SK-N-SH treated with all-trans-retinoic acid at 6 μM for 48 hours (cell line): ENCODE measurements at regions not wholly inside any gene's neighbourhood (a gene's known extent, or its start where the extent isn't known, plus 50 kb on each side); places are given as distances from the start of the nearest gene placed in this dataset.

Experiments used
- ATAC-seq: fragments of 200-7000 bp; cut with Tn5 transposase; 3 replicates; pipeline ENCODE4 v1.9.1; 2020; ENCODE audit warnings: mild to moderate bottlenecking, moderate library complexity
- ARNTL ChIP-seq: fragments of 450-650 bp; formaldehyde crosslinking; IDR thresholded peaks from 2 replicates; pipeline ENCODE4 v1.5.0; 2020; ENCODE audit warnings: low read depth, mild to moderate bottlenecking, moderate library complexity, borderline replicate concordance
- BACH2 ChIP-seq: fragments of 250-450 bp; sonication (Bioruptor Pico); IDR thresholded peaks from 2 replicates; pipeline ENCODE4 v1.9.0; 2021; ENCODE audit warnings: mild to moderate bottlenecking, borderline replicate concordance
- CREB5 ChIP-seq: fragments of 250-450 bp; sonication (Bioruptor Pico); IDR thresholded peaks from 2 replicates; pipeline ENCODE4 v1.5.1; 2020; ENCODE audit warnings: low read depth, mild to moderate bottlenecking, moderate library complexity
- CSDC2 ChIP-seq: fragments of 250-450 bp; sonication (Bioruptor Pico); IDR thresholded peaks from 2 replicates; pipeline ENCODE4 v1.5.0; 2020; ENCODE audit warnings: mild to moderate bottlenecking, moderate library complexity
- CSRNP3 ChIP-seq: fragments of 250-450 bp; sonication (Bioruptor Pico); IDR thresholded peaks from 2 replicates; pipeline ENCODE4 v1.5.1; 2021; ENCODE audit warnings: mild to moderate bottlenecking, moderate library complexity
- ESRRG ChIP-seq: fragments of 250-450 bp; sonication (Bioruptor Pico); IDR thresholded peaks from 2 replicates; pipeline ENCODE4 v1.6.1; 2021; ENCODE audit warnings: mild to moderate bottlenecking
- GLIS3 ChIP-seq: fragments of 250-450 bp; sonication (Bioruptor Pico); IDR thresholded peaks from 2 replicates; pipeline ENCODE4 v1.5.0; 2020; ENCODE audit warnings: mild to moderate bottlenecking, moderate library complexity
- OSR1 ChIP-seq: fragments of 250-450 bp; sonication (Bioruptor Pico); IDR thresholded peaks from 2 replicates; pipeline ENCODE4 v1.8.0; 2022; ENCODE audit warnings: moderate library complexity, mild to moderate bottlenecking, inconsistent platforms
- RARB ChIP-seq: fragments of 250-450 bp; sonication (Bioruptor Pico); IDR thresholded peaks from 2 replicates; pipeline ENCODE4 v1.8.0; 2021; ENCODE audit warnings: mild to moderate bottlenecking, moderate library complexity
- SNAI2 ChIP-seq: fragments of 250-450 bp; sonication (Bioruptor Pico); IDR thresholded peaks from 2 replicates; pipeline ENCODE4 v1.5.0; 2020; ENCODE audit warnings: mild to moderate bottlenecking, moderate library complexity
- TCF4 ChIP-seq: fragments of 250-450 bp; sonication (Bioruptor Pico); IDR thresholded peaks from 2 replicates; pipeline ENCODE4 v1.8.0; 2021; ENCODE audit warnings: mild to moderate bottlenecking, moderate library complexity, borderline replicate concordance
- TOX ChIP-seq: fragments of 250-450 bp; sonication (Bioruptor Pico); IDR thresholded peaks from 2 replicates; pipeline ENCODE4 v1.8.0; 2021; ENCODE audit warnings: mild to moderate bottlenecking, moderate library complexity, borderline replicate concordance
- ZC3H10 ChIP-seq: fragments of 250-450 bp; sonication (Bioruptor Pico); IDR thresholded peaks from 2 replicates; pipeline ENCODE4 v1.5.1; 2021; ENCODE audit warnings: mild to moderate bottlenecking, moderate library complexity
- ZFP3 ChIP-seq: fragments of 250-450 bp; sonication (Bioruptor Pico); IDR thresholded peaks from 2 replicates; pipeline ENCODE4 v1.5.0; 2020; ENCODE audit warnings: mild to moderate bottlenecking, moderate library complexity
- ZFP30 ChIP-seq: fragments of 450-650 bp; formaldehyde crosslinking; IDR thresholded peaks from 2 replicates; pipeline ENCODE4 v1.5.0; 2022; ENCODE audit warnings: mild to moderate bottlenecking, moderate library complexity
- ZNF565 ChIP-seq: fragments of 450-650 bp; formaldehyde crosslinking; conservative IDR thresholded peaks from 2 replicates; pipeline ENCODE4 v1.5.0; 2020; ENCODE audit warnings: low read depth, mild to moderate bottlenecking, moderate library complexity
- ZNF70 ChIP-seq: fragments of 450-650 bp; formaldehyde crosslinking; IDR thresholded peaks from 2 replicates; pipeline ENCODE4 v1.5.0; 2020; ENCODE audit warnings: mild to moderate bottlenecking, moderate library complexity
- ZNF8 ChIP-seq: fragments of 450-650 bp; formaldehyde crosslinking; IDR thresholded peaks from 2 replicates; pipeline ENCODE4 v1.5.0; 2020; ENCODE audit warnings: mild to moderate bottlenecking, moderate library complexity
- TF ChIP-seq, protein P1 (sequence below): fragments of 250-450 bp; sonication (Bioruptor Pico); IDR thresholded peaks from 2 replicates; pipeline ENCODE4 v1.8.0; 2020; ENCODE audit warnings: mild to moderate bottlenecking, moderate library complexity, borderline replicate concordance
- TF ChIP-seq, protein P2 (sequence below): fragments of 250-450 bp; sonication (Bioruptor Pico); IDR thresholded peaks from 2 replicates; pipeline ENCODE4 v1.8.0; 2021; ENCODE audit warnings: low read depth, mild to moderate bottlenecking, moderate library complexity, borderline replicate concordance

DNA sequence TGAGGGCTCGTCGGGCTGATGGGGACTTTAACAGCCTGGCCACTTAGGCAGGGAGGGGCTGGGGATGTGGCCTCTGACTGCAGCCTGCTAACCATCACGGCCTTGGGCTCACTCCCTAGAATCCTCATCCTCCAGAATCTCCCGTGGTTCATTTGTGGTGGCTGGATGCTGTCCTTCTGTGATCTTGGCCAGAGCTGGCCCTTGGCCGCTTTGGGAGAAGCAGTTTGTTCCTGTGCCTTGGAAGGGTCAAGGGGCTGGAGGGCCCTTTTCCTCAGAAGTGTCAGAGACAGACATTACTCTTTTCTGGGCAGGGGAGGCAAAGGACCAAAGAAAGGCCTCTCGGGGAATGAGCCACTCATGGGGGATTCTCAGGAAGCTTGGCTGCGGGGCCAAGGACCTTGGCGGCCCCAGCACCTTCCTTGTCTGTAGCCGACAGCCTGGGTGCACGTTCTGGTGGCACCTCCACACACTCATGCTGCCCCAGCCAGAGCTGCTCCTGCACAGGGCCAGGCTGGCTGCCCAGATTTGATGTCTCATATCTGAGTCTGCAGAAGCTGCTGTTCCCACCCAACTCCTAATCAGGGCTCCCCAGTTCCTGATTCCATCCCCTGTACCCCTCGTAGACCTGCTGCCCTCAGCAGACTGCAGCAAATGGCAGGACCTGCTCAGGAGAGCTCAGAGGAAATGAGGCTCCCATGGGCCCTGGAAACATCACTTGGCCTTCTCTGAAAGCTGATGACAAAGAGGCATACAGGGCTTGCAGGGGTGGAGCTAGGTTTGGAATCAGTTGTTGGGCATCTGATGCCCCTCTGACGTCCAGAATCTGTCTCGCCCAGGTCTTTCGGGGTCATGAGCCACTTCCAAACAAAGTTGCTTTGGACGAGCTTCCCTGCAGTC, 107.7 kb downstream of the CTTN start:
- ATAC-seq = no peak
- TF ChIP-seq CSRNP3 (CRISPR knock-in tag) = no peak
- TF ChIP-seq CSDC2 (CRISPR knock-in tag) = no peak
- no peak for TF ChIP-seq CREB5 (CRISPR knock-in tag)
- no peak for TF ChIP-seq OSR1 (CRISPR knock-in tag)
- TF ChIP-seq ZNF8 = no peak
- TF ChIP-seq TCF4 (CRISPR knock-in tag) = no peak
- no peak for TF ChIP-seq ESRRG (CRISPR knock-in tag)
- TF ChIP-seq BACH2 (CRISPR knock-in tag) = no peak
- no peak for TF ChIP-seq ZFP3 (CRISPR knock-in tag)
- TF ChIP-seq, protein P1, sequence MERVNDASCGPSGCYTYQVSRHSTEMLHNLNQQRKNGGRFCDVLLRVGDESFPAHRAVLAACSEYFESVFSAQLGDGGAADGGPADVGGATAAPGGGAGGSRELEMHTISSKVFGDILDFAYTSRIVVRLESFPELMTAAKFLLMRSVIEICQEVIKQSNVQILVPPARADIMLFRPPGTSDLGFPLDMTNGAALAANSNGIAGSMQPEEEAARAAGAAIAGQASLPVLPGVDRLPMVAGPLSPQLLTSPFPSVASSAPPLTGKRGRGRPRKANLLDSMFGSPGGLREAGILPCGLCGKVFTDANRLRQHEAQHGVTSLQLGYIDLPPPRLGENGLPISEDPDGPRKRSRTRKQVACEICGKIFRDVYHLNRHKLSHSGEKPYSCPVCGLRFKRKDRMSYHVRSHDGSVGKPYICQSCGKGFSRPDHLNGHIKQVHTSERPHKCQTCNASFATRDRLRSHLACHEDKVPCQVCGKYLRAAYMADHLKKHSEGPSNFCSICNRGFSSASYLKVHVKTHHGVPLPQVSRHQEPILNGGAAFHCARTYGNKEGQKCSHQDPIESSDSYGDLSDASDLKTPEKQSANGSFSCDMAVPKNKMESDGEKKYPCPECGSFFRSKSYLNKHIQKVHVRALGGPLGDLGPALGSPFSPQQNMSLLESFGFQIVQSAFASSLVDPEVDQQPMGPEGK (CRISPR knock-in tag) = no peak
- no peak for TF ChIP-seq GLIS3

DNA sequence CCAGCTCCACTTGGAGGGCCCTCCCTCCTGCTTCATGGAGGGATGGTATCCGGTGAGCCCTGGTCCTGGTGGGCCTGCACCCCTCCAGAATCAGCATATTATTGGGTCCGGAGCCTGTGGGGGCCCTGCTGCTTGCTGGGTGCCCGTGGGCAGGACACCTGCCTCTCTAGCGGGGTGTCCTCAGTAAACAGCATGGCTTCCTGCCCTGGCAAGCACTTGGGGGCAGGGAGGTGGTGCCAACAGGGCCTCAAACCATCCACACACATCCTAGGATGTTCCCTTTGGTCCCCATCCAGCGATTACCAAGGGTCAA, 108.3 kb downstream of the CTTN start:
- no peak for TF ChIP-seq OSR1 (CRISPR knock-in tag)
- no peak for TF ChIP-seq ZFP30
- TF ChIP-seq ESRRG (CRISPR knock-in tag) = no peak
- no peak for TF ChIP-seq BACH2 (CRISPR knock-in tag)
- TF ChIP-seq ZNF565 (CRISPR knock-in tag) = no peak
- no peak for TF ChIP-seq ARNTL (CRISPR knock-in tag)
- no peak for TF ChIP-seq CSDC2 (CRISPR knock-in tag)
- no peak for TF ChIP-seq SNAI2 (CRISPR knock-in tag)
- ATAC-seq = no peak

GRCh38 chr11:70506986-70507385, 108.7 kb downstream of the CTTN start:
- no peak for TF ChIP-seq ZNF8
- TF ChIP-seq ZNF70 = no peak
- no peak for TF ChIP-seq ZC3H10 (CRISPR knock-in tag)
- ATAC-seq = no peak

DNA sequence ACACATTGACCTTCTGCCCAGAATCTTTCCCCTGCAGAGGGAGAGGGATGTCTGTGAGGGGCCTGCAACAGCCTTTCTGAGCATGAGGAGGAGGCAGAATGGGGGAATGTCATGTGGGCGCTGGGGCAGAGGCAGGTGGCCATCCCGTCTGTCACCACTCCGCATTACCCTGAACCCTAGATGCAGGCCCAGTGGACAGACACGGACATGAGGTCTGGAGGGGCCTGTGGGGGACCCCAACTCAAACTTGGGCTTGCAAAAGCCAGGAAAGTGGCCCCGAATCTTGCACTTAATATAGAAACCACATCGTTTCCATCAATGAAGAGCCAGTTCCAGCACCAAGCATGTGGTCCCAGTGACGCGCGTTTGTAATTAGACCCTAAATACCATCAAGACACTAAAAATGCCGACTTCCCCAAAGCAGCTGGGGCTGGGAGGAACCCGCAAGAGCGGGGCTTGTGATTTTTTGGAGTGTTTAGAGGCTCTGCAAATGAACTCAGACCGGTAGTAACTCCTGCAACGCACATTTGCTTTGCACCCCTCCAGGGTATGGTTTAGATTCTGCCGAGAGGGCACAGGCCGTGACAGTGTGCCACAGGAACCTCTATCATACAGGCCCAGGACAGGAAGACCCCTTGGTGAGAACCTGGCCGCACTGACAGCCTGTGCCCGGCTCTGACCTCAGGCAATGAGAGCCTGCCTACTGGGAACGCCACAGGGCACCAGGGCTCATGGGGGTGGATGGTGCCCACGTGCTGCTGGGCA, 109.3 kb downstream of the CTTN start:
- TF ChIP-seq, protein P2, sequence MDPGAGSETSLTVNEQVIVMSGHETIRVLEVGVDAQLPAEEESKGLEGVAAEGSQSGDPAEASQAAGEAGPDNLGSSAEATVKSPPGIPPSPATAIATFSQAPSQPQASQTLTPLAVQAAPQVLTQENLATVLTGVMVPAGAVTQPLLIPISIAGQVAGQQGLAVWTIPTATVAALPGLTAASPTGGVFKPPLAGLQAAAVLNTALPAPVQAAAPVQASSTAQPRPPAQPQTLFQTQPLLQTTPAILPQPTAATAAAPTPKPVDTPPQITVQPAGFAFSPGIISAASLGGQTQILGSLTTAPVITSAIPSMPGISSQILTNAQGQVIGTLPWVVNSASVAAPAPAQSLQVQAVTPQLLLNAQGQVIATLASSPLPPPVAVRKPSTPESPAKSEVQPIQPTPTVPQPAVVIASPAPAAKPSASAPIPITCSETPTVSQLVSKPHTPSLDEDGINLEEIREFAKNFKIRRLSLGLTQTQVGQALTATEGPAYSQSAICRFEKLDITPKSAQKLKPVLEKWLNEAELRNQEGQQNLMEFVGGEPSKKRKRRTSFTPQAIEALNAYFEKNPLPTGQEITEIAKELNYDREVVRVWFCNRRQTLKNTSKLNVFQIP = no peak
- TF ChIP-seq RARB (CRISPR knock-in tag) (no peak), ARNTL (CRISPR knock-in tag) (no peak), OSR1 (CRISPR knock-in tag) (no peak), GLIS3 (no peak), CSDC2 (CRISPR knock-in tag) (no peak), TOX (no peak), BACH2 (CRISPR knock-in tag) (no peak), CREB5 (CRISPR knock-in tag) (no peak), ESRRG (CRISPR knock-in tag) (no peak)
- TF ChIP-seq, protein P1 (CRISPR knock-in tag) = no peak
- no peak for ATAC-seq
